ENCODE measurements at regions not wholly inside any gene's neighbourhood (a gene's known extent, or its start where the extent isn't known, plus 50 kb on each side); places are given as distances from the start of the nearest gene placed in this dataset.

GRCh38 chr7:112880818-112881418 is 90.7 kb upstream of the TMEM168 start:
- no peak for DNase-seq

- DNase-seq: no peak
Observed at GRCh38 chr7:112877691-112878460, 87.7 kb upstream of the TMEM168 start.

GRCh38 chr7:112876877-112877276 is 86.7 kb upstream of the TMEM168 start:
- no peak for DNase-seq

- no peak for DNase-seq
Observed at GRCh38 chr7:112874909-112875308, 84.7 kb upstream of the TMEM168 start.

- no peak for DNase-seq
Observed at GRCh38 chr7:112873831-112874553, 83.8 kb upstream of the TMEM168 start.

GRCh38 chr7:112869111-112869774 is 79.0 kb upstream of the TMEM168 start:
- DNase-seq: no peak

- DNase-seq: no peak
Observed at GRCh38 chr7:112868609-112869008, 78.4 kb upstream of the TMEM168 start.

- DNase-seq: no peak
Observed at GRCh38 chr7:112866424-112866823, 76.2 kb upstream of the TMEM168 start.

GRCh38 chr7:112864380-112864779 is 74.2 kb upstream of the TMEM168 start:
- no peak for DNase-seq

- DNase-seq: no peak
Observed at GRCh38 chr7:112858838-112859237, 68.6 kb upstream of the TMEM168 start.

- DNase-seq: no peak
Observed at GRCh38 chr7:112855227-112855626, 65.0 kb upstream of the TMEM168 start.

- DNase-seq: no peak
Observed at GRCh38 chr7:112854169-112854568, 64.0 kb upstream of the TMEM168 start.

- DNase-seq: no peak
Observed at GRCh38 chr7:112853422-112853821, 63.2 kb upstream of the TMEM168 start.

GRCh38 chr7:112843151-112843550 is 53.0 kb upstream of the TMEM168 start:
- no peak for DNase-seq
